GM18873 (cell line): ENCODE measurements at regions not wholly inside any gene's neighbourhood (a gene's known extent, or its start where the extent isn't known, plus 50 kb on each side); places are given as distances from the start of the nearest gene placed in this dataset.

Source experiments
- ATAC-seq: cut with Tn5 transposase; IDR thresholded peaks from one replicate; pipeline ENCODE4 v1.9.1; 2021; ENCODE audit warnings: mild to moderate bottlenecking, moderate library complexity, moderate number of reproducible peaks; ENCODE audit not compliant: unreplicated experiment, low FRiP score

DNA sequence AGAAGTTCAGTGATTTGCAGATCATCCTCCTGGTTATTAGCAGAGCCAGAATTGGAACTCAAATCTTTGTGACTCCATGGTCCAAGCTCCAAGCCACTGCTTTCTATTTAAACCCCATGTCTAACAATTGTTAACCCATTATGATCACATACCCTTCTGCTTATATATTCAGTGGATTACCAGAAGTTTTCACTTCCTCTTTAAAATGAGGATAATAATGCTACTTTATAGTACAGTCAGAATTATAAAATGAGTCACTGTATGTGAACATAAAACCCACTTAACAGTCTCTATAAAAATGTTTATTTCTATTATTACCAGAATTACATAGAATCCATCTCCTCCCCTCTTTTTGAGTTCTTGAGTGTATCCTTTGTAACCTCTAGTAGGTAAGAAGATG, 550.7 kb upstream of the DPPA4 start:
- no peak for ATAC-seq

DNA sequence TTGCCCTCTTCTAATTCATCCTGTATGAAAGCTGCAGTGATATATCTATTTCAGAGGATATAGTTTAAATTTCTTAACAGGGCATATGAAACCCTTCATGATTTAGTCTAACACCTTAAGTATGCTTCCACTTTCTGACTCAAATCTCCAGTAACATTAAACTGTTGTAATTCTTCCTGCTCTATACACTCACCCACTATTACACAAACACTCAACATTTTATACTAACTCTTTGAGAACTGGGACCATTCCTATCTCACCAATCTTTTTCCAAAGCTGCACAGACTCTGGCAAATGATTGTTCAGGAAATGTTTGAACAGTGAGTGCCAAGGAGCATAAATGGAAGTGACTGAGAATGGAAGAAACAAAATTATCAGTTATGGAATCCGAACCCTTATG, 560.4 kb upstream of the DPPA4 start:
- no peak for ATAC-seq

DNA sequence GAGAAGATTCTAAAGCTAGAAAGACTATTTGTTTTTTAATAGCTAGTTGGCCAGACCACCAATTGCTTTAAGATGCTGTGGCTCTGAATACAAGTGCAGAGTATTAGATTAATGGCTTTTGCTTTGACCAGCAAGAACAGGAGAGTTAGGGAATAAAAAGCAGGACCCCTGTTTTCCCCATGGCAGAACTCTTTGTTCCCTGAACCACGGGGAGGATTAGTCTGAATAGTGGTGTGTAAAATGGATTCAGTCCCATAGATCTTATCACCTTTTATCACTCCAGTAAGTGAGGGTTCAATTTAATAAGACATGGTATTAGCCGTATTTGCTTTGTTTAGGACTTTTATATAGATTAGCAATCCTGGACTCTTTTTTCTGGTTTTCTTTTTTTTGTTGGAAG, 562.6 kb upstream of the DPPA4 start:
- ATAC-seq, result no peak

DNA sequence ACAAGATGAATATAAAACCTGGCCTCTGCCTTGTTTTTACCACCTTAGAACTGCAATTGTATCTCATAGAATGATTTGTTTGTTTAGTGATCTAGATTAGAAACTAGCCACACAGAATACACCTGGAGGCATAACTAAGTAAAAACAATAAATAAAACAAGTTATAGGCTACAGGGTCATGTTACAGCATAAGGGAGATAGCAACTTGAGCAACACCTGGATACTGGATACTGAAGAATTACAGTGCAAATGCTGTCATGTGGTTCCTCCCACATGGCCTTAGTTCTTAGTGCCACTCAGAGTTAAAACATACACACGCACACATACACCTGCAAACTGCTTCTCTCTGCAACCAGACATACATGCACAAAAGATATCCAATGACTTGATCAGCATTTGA, 563.4 kb upstream of the DPPA4 start:
- no peak for ATAC-seq

DNA sequence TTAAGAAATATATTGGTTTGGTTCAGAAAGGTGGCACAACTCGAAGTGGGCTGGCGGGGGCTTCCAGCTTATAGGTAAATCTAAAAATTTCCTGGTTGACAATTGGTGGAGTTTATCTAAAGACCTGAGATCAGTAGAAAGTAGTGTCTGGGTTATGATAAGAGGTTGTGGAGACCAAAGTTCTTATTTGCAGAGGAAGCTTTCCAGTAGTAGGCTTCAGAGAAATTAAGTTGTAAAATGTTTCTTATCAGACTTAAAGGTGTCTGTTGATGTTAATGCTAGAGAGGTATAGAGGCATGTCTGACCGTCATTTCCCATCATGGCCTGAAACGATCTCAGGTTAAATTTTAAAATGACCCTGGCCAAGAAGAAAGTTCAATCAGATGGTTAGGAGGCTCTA, 565.2 kb upstream of the DPPA4 start:
- no peak for ATAC-seq

DNA sequence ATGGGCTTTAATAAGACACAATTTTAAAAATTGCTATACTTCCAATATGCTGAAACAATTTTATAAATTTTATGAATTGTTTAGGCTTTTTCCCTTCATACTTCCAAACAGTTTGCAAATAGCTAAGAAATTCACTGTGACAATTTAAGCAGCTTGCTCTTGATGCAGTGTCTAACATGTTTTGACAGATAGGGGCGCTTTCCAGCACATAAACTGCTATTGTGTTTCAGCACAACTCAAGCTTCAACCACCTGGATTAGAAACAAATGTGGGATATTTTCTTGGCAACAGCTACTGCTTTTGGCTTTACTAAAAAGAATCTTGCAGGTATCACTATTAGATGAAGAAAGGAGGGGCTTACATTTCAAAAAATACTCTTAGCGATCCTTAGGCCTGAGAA, 565.8 kb upstream of the DPPA4 start:
- no peak for ATAC-seq

DNA sequence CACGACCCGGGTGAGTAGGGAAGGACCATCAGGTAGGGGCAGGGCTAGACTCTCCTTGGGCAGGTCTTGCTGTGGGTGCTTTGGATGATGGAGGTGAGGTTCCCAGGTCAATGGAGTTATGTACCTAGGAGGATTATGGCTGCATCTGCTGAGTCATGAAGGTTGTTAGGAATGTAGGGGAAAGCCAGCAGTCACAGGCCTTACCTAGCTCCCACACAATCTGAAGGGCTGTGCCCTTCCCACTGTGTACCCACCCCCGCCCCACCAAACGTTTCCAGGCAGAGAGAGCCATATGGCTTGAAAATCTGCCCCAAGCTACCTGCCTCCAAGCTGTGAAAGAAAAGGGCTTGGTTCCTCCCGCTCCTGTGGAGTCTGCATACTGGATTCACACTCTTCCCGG, 573.4 kb upstream of the DPPA4 start:
- ATAC-seq, result no peak

DNA sequence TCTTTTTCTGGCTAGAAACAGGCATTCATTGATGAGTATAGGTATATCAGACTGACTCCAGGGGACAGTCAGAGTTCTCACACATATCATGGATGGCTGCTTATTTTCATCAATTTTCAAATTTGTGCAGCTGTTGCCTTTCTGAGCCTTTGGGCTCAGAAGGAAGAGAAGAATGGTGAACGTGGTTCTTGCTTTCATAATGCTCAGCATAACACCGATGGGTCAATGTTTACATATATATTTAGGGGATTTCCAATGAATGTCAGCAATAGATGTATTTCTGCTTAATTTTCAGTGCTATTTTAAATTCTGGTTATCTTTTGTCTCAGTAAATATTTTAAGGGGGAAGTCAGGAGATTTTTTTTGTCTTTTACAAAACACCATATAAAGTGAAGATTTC, 581.4 kb upstream of the DPPA4 start:
- no peak for ATAC-seq

DNA sequence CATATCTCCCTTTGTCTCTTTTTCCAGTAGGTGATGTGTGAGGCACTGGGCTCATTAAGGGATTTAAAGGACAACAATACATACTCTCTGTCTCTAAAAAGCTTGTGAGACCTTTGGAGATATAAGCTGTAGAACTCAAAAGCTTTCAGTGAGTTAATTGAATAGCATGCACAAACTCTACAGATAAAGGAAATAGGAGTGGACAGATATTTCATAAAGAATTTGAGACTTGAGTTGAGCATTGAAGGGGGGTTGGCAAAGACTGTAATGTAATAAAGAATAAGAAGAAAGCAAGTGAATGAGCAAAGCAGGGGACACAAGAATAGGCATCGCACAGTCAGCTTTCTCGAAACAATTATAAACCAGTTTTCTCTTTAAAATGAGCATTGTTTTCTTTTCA, 583.4 kb upstream of the DPPA4 start:
- no peak for ATAC-seq

DNA sequence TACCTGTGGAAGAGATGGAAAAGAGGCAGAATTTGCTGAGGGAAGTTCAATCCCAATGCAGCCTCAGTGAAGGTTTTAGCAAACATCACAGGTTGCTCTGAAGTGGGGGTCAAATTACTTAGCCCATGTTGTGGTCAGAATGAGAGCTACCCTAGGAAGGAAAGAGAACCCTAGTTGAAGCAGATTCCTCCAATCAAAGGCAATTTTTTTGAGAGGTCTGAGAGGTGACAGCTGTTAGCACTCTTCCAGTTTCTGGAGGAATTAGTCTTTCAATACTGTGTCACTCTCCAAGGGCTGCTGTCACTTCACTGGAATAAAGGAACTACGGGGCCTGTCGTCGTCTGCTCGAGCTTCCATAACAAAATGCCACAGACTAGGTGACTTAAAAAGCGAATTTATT, 584.2 kb upstream of the DPPA4 start:
- ATAC-seq, result no peak

DNA sequence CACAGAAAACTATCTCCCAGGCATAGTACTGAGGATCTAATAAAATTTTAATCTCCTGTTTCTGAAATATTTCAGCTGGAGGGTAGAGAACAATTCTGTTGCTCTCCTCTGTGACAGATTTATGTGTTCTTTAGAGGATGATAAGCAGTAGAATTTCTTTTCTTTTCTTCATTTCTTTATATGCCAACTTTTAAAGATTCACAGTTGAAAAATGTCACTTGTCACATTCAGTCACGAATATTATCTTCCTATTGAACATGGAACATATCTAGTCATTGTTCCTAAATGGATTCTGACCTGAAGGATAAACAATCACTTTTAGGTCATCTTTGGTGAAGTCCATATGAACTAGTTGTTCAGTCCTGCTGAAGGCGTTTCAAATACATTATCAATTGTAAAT, 585.5 kb upstream of the DPPA4 start:
- ATAC-seq, result no peak

DNA sequence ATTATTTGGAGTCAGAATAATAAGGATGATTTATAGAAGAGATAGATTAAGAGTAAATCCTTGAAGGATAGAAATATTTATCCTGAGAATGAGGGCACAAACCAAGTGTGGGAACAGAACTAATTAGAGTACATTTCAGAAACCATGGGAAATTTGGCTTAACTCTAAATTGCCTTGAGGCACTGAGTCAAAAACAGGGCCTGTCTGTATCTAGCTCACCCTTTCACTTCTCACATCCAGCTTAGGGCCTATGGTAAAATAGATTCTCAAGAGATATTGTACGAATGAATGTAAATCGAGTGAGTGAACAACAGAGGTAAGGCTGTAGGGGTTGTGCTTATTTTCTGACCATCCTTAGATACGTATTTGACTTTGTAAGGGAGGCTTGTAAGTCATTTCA, 586.1 kb upstream of the DPPA4 start:
- no peak for ATAC-seq

DNA sequence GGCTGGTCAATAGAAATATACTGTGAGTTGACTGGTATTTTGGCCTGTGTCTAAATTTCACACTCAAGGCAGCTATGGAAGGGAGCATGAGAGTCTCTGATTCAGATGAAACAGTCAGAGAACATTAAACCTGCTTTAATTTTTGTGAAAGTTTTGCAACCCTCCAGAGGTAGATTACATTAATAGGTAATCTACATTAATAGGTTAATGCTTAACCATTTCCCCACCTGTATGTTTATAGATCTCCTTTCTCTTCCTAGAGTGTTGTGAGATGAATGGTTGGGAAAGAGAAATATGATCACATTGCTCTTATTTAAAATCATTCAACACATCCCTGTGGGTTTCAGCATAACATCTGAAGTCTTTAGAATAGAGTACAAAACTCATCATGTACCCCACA, 586.9 kb upstream of the DPPA4 start:
- ATAC-seq, result no peak

DNA sequence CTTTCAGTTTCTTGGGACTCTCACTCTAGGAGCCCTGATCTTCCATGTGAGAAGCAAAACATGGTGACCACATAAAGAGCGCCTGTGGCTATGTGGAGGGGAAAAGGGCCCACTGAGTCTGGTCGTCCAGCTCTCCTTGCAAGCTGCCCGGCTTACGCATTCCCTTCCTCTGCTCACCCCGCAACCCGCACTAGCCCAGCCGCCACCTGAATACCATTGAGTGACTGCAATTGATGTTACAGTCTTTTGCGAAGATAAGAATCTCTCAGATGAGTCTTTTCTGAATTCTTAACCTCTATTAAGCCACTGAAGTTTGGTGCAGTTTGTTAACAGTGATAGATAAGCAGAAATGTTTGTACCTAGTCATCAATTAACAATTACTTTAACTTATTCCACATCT, 589.0 kb upstream of the DPPA4 start:
- no peak for ATAC-seq

DNA sequence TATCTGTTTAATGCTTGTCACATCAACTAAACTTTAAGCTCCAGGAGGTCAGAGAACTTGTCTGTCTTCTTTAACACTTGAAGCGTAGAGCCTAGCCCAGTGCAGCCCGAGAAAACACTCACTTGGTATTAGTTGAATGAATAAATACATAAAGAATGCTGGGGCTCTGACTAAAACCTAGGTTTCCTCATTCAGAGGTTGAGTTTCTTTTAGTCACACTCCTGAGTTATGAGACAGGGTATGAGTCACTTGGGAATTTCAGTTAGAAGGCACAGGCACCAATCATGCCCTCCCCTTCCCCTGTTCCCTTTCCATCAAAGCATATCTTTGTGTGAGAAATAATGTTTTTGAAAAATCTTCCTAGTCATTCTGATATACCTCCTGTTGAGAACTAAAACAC, 589.8 kb upstream of the DPPA4 start:
- no peak for ATAC-seq

DNA sequence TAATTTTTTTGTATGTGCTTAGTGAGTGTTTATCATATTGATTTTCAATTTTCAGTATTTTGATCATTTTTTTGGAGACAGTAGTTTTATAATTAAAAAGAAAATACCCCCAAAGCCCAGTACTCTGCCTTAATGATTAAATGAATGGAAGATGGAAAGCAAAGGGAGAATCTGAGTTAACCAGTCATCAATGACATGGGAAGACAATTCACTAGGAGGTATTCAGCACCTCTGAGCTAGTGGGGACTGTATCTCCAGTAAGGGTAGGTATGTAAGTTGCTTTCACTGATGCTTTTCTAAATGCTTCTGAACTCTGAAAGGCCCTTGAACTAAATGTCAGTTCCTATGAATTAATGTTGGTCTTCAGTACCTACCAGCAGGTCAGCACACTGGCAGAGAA, 590.4 kb upstream of the DPPA4 start:
- ATAC-seq, result no peak

DNA sequence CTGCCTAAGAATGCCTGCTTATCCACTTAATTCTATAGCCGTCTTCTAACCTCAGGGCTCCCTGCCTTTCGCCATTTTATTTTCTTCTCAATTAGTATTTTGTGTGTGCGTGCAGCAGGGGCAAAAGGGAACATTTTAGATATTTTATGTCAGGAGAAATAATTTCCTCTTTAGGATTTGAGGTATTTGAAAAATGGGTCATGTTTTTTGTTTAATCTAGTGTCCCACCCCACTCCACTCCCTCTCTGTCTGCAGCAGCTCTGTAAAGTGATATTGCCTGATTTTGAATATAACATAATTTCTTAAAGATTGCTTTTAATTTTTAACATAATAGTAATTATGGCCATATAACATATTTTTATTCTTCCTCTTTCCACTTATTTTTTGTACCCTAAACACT, 593.2 kb upstream of the DPPA4 start:
- no peak for ATAC-seq

DNA sequence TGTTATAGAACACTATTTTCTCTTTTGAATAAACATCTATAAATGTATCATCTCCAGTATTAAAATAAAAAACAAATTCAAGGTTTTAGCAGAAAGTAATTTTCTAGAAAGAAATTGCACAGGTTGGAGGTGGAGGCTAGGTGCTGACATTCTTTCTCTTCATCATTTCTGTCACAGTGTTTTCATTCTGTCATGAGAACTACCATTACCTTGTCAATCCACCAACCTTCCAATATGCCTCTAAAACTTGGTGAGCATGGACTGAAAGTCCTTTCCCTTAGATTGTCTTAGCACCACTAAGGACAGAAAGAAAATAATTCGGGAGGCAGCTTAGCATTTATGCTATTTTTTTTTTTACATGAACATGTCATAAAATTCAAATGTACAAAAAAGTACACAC, 596.2 kb upstream of the DPPA4 start:
- ATAC-seq, result no peak

DNA sequence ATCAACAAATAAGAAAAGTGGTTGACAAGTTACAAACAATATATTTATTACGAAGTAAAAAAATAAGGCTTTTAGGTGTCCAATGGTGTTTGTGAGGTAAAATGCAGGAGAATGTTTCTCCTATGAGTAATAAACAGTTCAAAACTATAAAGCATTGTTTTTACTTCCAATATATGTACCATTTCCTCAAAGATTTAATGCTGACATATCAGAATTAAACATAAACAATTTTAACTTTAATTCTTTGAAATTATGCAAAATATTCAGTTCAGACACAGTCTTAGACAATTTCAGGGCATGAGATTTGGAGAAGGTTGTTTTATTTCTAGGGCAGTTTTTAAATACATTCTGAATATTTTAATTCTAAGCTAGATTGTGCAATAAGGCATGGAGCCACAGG, 602.5 kb upstream of the DPPA4 start:
- no peak for ATAC-seq

DNA sequence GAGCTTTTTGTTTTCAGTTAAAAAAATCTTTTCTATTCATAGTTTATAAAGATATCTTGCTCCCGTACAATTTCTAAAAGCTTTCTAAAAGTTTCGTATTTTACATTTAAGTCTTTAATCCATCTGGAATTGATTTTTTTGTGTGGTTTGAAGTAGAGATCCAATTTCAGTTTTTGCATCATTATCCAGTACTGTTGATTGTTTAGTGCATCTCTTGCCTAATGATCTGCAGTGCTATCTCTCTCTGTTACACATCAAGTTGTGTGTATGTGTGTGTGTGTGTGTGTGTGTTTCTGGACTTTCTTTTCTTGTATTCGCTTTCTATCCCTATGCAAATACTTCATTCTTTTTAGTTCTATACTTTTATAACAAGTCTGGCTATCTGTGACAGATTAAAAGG, 605.8 kb upstream of the DPPA4 start:
- ATAC-seq, result no peak

DNA sequence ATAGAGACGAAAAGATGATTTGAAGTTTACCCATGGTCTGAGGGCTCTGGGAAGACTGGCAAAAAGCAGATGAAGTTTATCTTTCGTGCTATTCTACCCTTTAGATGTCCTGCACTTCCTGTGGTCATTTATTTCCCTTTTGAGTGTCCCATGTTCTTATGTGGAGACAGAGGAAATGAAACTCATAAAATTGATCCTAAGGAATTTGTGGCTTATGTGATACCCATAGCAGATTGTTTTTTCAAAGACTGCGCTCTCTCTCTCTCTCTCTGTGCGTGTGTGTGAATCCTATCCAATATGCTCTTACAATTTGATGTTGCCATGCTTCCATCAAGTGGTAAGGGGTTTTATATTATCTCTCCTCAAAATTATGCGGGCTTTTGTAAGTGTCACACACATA, 607.5 kb upstream of the DPPA4 start:
- no peak for ATAC-seq

DNA sequence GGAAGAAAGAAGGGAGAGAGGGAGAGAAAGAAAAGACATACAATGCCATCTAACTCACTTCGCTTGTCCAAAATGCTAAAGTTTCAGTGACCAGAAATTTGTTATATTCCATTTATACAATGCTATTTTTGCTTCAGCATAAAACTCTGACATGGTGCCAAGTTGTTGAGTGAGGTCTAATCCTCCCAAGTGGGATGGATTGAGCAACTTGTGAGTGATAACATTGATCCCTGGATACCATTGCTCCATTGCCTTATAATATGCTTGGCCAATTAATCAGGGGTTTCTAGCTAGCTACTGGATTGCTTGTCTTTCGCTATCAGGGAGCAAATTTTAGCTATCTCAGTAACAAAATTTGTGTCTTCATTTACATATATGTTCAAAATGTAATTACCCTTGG, 615.6 kb upstream of the DPPA4 start:
- ATAC-seq, result no peak

DNA sequence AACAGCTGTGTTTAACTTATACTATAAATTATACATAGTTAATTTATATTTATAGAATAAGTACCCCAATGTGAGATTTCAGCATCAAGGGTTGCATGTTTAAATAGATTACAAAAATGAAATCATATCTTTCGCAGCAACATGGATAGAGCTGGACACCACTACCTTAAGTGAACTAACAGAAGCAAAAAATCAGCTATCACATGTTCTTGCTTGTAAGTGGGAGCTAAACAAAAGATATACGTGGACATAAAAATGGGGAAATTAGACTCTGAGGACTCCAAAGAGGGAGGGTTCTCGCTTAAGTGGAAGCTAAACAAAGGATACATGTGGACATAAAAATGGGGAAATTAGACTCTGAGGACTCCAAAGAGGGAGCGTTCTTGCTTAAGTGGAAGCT, 626.5 kb upstream of the DPPA4 start:
- no peak for ATAC-seq

DNA sequence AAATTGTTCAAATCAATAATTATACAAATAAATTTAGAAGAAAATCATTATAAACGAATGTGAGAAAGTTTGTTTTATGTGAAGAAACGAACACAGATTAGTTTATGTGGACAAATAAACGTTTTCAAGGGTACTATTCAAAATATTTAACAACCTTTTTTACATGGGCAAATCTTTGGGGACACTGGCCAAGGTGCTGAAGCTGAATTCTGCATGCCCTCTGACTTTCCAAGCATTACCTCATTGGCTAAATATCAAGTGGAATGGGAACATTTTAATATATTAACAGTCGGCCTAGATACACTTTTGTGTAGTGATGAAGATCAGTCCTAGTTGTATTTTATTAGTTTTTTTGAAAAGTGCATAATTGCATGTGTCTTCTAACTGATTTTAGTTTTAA, 636.4 kb upstream of the DPPA4 start:
- ATAC-seq, result no peak
